OCI-LY1 (cell line): ENCODE measurements at regions not wholly inside any gene's neighbourhood (a gene's known extent, or its start where the extent isn't known, plus 50 kb on each side); places are given as distances from the start of the nearest gene placed in this dataset.

Experiments
- EZH2 ChIP-seq: fragments of 200-600 bp; sonication (generic), shearing (Covaris generic); IDR thresholded peaks from 2 replicates; pipeline ENCODE4 v1.8.0; 2017; ENCODE audit warnings: borderline replicate concordance, mixed run types, mild to moderate bottlenecking, antibody characterized with exemption, low read length, moderate library complexity, mixed read lengths
- TF ChIP-seq, protein P1 (sequence below): fragments of 200-600 bp; sonication (generic), shearing (Covaris generic); IDR thresholded peaks from 2 replicates; pipeline ENCODE4 v1.5.1; 2017; ENCODE audit warnings: mild to moderate bottlenecking, antibody characterized with exemption, low read length, moderate library complexity, mixed read lengths

DNA sequence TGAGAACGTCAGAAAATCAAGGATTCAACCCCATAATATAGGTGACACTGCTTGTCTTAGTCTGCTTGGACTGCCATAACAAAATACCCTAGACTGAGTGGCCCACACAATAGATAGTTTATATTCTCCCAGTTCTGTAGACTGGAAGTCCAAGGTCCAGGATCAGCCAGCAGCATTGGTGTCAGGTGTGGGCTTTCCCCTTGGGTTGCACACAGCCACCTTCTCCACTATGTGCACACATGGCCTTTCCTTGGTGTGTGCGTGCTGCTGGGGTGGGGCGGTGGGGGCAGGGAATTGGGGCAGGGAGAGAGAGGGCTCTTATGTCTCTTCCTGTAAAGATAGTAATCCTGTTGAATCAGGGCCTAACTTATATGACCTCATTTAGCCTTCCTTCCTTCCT lies 106.4 kb downstream of the SLC25A47 start:
- TF ChIP-seq, protein P1, sequence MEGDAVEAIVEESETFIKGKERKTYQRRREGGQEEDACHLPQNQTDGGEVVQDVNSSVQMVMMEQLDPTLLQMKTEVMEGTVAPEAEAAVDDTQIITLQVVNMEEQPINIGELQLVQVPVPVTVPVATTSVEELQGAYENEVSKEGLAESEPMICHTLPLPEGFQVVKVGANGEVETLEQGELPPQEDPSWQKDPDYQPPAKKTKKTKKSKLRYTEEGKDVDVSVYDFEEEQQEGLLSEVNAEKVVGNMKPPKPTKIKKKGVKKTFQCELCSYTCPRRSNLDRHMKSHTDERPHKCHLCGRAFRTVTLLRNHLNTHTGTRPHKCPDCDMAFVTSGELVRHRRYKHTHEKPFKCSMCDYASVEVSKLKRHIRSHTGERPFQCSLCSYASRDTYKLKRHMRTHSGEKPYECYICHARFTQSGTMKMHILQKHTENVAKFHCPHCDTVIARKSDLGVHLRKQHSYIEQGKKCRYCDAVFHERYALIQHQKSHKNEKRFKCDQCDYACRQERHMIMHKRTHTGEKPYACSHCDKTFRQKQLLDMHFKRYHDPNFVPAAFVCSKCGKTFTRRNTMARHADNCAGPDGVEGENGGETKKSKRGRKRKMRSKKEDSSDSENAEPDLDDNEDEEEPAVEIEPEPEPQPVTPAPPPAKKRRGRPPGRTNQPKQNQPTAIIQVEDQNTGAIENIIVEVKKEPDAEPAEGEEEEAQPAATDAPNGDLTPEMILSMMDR: no peak
- no peak for TF ChIP-seq EZH2
